ENCODE measurements at regions not wholly inside any gene's neighbourhood (a gene's known extent, or its start where the extent isn't known, plus 50 kb on each side); places are given as distances from the start of the nearest gene placed in this dataset.

GRCh38 chr16:13793841-13794409 lies 126.0 kb upstream of the ERCC4 start:
- no peak overlapping the region for H3K4me3 ChIP-seq (ENCODE audit: low read depth, low read length)
- in situ Hi-C loops (cut with HindIII; ENCODE audit: low sequenced_read_pairs), result no loop called here
- no peak for TF ChIP-seq CTCF (IDR thresholded peaks at IDR 0.05; ENCODE audit: low read depth, low read length, missing control alignments)
- no peak for DNase-seq (ENCODE audit: low read depth)

GRCh38 chr16:13795131-13795530 lies 124.8 kb upstream of the ERCC4 start:
- no peak for TF ChIP-seq CTCF (IDR thresholded peaks at IDR 0.05; ENCODE audit: low read depth, low read length, missing control alignments)
- no peak overlapping the region for H3K4me3 ChIP-seq (ENCODE audit: low read depth, low read length)
- DNase-seq (ENCODE audit: low read depth), result no peak
- in situ Hi-C loops (cut with HindIII; ENCODE audit: low sequenced_read_pairs), result no loop called here

- no peak for DNase-seq (ENCODE audit: low read depth)
Measured at GRCh38 chr16:13797718-13798117, 122.2 kb upstream of the ERCC4 start.

GRCh38 chr16:13798211-13798610 lies 121.7 kb upstream of the ERCC4 start:
- in situ Hi-C loops (cut with HindIII; ENCODE audit: low sequenced_read_pairs), result no loop called here
- no peak overlapping the region for H3K4me3 ChIP-seq (ENCODE audit: low read depth, low read length)
- no peak for DNase-seq (ENCODE audit: low read depth)
- TF ChIP-seq CTCF (IDR thresholded peaks at IDR 0.05; ENCODE audit: low read depth, low read length, missing control alignments), result no peak

More at GRCh38 chr16:13797718-13798117, 122.2 kb upstream of the ERCC4 start:
- in situ Hi-C loops (cut with HindIII; ENCODE audit: low sequenced_read_pairs), result no loop called here
- no peak for TF ChIP-seq CTCF (IDR thresholded peaks at IDR 0.05; ENCODE audit: low read depth, low read length, missing control alignments)
- H3K4me3 ChIP-seq (ENCODE audit: low read depth, low read length), result no peak overlapping the region

- no peak for DNase-seq (ENCODE audit: low read depth)
- H3K4me3 ChIP-seq (ENCODE audit: low read depth, low read length), result no peak overlapping the region
- in situ Hi-C loops (cut with HindIII; ENCODE audit: low sequenced_read_pairs), result no loop called here
- no peak for TF ChIP-seq CTCF (IDR thresholded peaks at IDR 0.05; ENCODE audit: low read depth, low read length, missing control alignments)
Measured at GRCh38 chr16:13803974-13804373, 116.0 kb upstream of the ERCC4 start.

GRCh38 chr16:13805951-13806350 lies 114.0 kb upstream of the ERCC4 start:
- in situ Hi-C loops (cut with HindIII; ENCODE audit: low sequenced_read_pairs), result no loop called here
- TF ChIP-seq CTCF (IDR thresholded peaks at IDR 0.05; ENCODE audit: low read depth, low read length, missing control alignments), result no peak
- no peak overlapping the region for H3K4me3 ChIP-seq (ENCODE audit: low read depth, low read length)
- DNase-seq (ENCODE audit: low read depth), result no peak
